Fibroblast of lung (primary cell): ENCODE measurements at regions not wholly inside any gene's neighbourhood (a gene's known extent, or its start where the extent isn't known, plus 50 kb on each side); places are given as distances from the start of the nearest gene placed in this dataset.

ENCODE experiments used
- EZH2 ChIP-seq: IDR thresholded peaks from 2 replicates; pipeline ENCODE4 v1.5.1; 2012; ENCODE audit warnings: low read length, control low read depth, mild to moderate bottlenecking; ENCODE audit errors: missing control alignments
- TF ChIP-seq, protein P1 (sequence below), 2 donors: IDR thresholded peaks in 1 of 2; conservative IDR thresholded peaks in 1 of 2; 1 replicate in 1 of 2; 2 replicates in 1 of 2; pipeline ENCODE4 v1.5.1; 2011 to 2012; ENCODE audit warnings: low read length in 2 of 2, control low read depth in 1 of 2, inconsistent platforms in 1 of 2, low read depth in 1 of 2, mild to moderate bottlenecking in 1 of 2

DNA sequence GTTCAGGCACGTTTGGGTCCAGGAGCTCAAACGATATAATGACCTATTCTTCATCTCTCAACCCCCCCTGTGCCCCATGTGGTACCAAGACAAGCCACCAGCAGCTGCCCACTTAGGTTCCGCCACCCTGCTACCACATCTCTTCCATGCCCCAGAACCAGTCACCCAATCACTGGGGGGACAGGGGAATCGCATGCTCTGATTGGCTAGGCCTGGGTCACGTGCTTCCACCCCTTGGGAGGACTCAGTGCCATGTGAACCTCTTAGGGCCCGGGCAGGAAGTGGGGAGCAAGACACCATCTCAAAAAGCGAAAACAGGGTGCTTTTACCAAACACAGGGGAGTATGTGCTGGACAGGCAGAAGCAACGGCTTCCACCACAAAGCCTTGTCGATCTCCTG lies 91.3 kb downstream of the KATNIP start:
- TF ChIP-seq, protein P1, sequence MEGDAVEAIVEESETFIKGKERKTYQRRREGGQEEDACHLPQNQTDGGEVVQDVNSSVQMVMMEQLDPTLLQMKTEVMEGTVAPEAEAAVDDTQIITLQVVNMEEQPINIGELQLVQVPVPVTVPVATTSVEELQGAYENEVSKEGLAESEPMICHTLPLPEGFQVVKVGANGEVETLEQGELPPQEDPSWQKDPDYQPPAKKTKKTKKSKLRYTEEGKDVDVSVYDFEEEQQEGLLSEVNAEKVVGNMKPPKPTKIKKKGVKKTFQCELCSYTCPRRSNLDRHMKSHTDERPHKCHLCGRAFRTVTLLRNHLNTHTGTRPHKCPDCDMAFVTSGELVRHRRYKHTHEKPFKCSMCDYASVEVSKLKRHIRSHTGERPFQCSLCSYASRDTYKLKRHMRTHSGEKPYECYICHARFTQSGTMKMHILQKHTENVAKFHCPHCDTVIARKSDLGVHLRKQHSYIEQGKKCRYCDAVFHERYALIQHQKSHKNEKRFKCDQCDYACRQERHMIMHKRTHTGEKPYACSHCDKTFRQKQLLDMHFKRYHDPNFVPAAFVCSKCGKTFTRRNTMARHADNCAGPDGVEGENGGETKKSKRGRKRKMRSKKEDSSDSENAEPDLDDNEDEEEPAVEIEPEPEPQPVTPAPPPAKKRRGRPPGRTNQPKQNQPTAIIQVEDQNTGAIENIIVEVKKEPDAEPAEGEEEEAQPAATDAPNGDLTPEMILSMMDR (conservative IDR thresholded peaks at IDR 0.05 in 1 of 2, IDR thresholded peaks at IDR 0.05 in 1 of 2; ENCODE audit: low read depth in 1 of 2, low read length in 2 of 2), result no peak
- no peak for TF ChIP-seq EZH2
